ENCODE measurements at regions not wholly inside any gene's neighbourhood (a gene's known extent, or its start where the extent isn't known, plus 50 kb on each side); places are given as distances from the start of the nearest gene placed in this dataset.

GRCh38 chr11:23099256-23099655 is 239.0 kb upstream of the CCDC179 start:
- H3K4me1 ChIP-seq (ENCODE audit: low read depth): peaks cover 7% of the 10 kb centered on the region
- H3K27ac ChIP-seq: no peak overlapping the region
- H3K4me3 ChIP-seq: no peak overlapping the region
- no peaks in the 10 kb centered on the region for H3K9me3 ChIP-seq (ENCODE audit: low read depth)
- TF ChIP-seq CTCF (IDR thresholded peaks at IDR 0.05; ENCODE audit: low read depth, low read length): no peak
- DNase-seq (ENCODE audit: low read depth in 1 of 2, low spot score in 1 of 2): no peak
- no peaks in the 10 kb centered on the region for H3K36me3 ChIP-seq
- H3K27me3 ChIP-seq: no peaks in the 10 kb centered on the region

GRCh38 chr11:23100726-23101125 is 240.5 kb upstream of the CCDC179 start:
- DNase-seq (ENCODE audit: low read depth in 1 of 2, low spot score in 1 of 2): no peak
- H3K9me3 ChIP-seq (ENCODE audit: low read depth): no peaks in the 10 kb centered on the region
- H3K27ac ChIP-seq: no peak overlapping the region
- no peaks in the 10 kb centered on the region for H3K36me3 ChIP-seq
- TF ChIP-seq CTCF (IDR thresholded peaks at IDR 0.05; ENCODE audit: low read depth, low read length): no peak
- H3K4me3 ChIP-seq: no peak overlapping the region
- H3K27me3 ChIP-seq: no peaks in the 10 kb centered on the region
- H3K4me1 ChIP-seq (ENCODE audit: low read depth): peaks cover 7% of the 10 kb centered on the region

GRCh38 chr11:23103416-23103815 is 243.1 kb upstream of the CCDC179 start:
- H3K27me3 ChIP-seq: no peaks in the 10 kb centered on the region
- no peak overlapping the region for H3K4me3 ChIP-seq
- H3K27ac ChIP-seq: no peak overlapping the region
- no peak for TF ChIP-seq CTCF (IDR thresholded peaks at IDR 0.05; ENCODE audit: low read depth, low read length)
- H3K36me3 ChIP-seq: no peaks in the 10 kb centered on the region
- DNase-seq (ENCODE audit: low read depth in 1 of 2, low spot score in 1 of 2): no peak
- H3K4me1 ChIP-seq (ENCODE audit: low read depth): no peaks in the 10 kb centered on the region
- H3K9me3 ChIP-seq (ENCODE audit: low read depth): no peaks in the 10 kb centered on the region

GRCh38 chr11:23111527-23111926 is 251.3 kb upstream of the CCDC179 start:
- no peak overlapping the region for H3K27ac ChIP-seq
- no peaks in the 10 kb centered on the region for H3K9me3 ChIP-seq (ENCODE audit: low read depth)
- no peak for DNase-seq (ENCODE audit: low read depth in 1 of 2, low spot score in 1 of 2)
- no peaks in the 10 kb centered on the region for H3K4me1 ChIP-seq (ENCODE audit: low read depth)
- no peaks in the 10 kb centered on the region for H3K27me3 ChIP-seq
- no peaks in the 10 kb centered on the region for H3K36me3 ChIP-seq
- no peak overlapping the region for H3K4me3 ChIP-seq
- no peak for TF ChIP-seq CTCF (IDR thresholded peaks at IDR 0.05; ENCODE audit: low read depth, low read length)

- Histone ChIP-seq H3K9me3 (ENCODE audit: low read depth) (no peaks in the 10 kb centered on the region), H3K36me3 (no peaks in the 10 kb centered on the region), H3K27me3 (no peaks in the 10 kb centered on the region), H3K27ac (no peak overlapping the region), H3K4me1 (ENCODE audit: low read depth) (no peaks in the 10 kb centered on the region), H3K4me3 (no peak overlapping the region)
- DNase-seq (ENCODE audit: low read depth in 1 of 2, low spot score in 1 of 2): no peak
- no peak for TF ChIP-seq CTCF (IDR thresholded peaks at IDR 0.05; ENCODE audit: low read depth, low read length)
Observed at GRCh38 chr11:23112390-23112789, 252.1 kb upstream of the CCDC179 start.

Data from cardiac muscle cell (in vitro differentiated cells and primary cell).